Sciatic nerve (tissue), 2 donors: ENCODE measurements at regions not wholly inside any gene's neighbourhood (a gene's known extent, or its start where the extent isn't known, plus 50 kb on each side); places are given as distances from the start of the nearest gene placed in this dataset.
"Not testable (repeated sequence)": the region's sequence is repeated elsewhere in the genome, so short reads cannot be mapped to it uniquely, and the experiment has no call there.

Source experiments
- ATAC-seq: fragments of 200-7000 bp; cut with Tn5 transposase; one replicate; pipeline ENCODE4 v1.9.1; 2020; ENCODE audit warnings: mild to moderate bottlenecking, moderate library complexity
- DNase-seq: peaks from one replicate; pipeline ENCODE4 v3.0.0-alpha.2; 2020; ENCODE audit warnings: low spot score
- intact Hi-C: fragments of 100-400 bp; cut with DNase I; formaldehyde crosslinking; loops from one replicate; pipeline ENCODE4 v1.14.2; 2022
- donor health status: DM: no; HTN: no; CAD: no.
- donor health status: DM: no; HTN: no; CAD: no.

- no peak for ATAC-seq
- DNase-seq: no peak
Observed at GRCh38 chr22:47303161-47303890, 540.9 kb downstream of the TBC1D22A start.

GRCh38 chr22:47302587-47302986 is 540.1 kb downstream of the TBC1D22A start:
- ATAC-seq, DNase-seq, intact Hi-C loops: not testable (repeated sequence)

More at GRCh38 chr22:47303161-47303890, 540.9 kb downstream of the TBC1D22A start:
- intact Hi-C loops: no loop called here

GRCh38 chr22:47301820-47302475 is 539.5 kb downstream of the TBC1D22A start:
- DNase-seq (no peak), ATAC-seq (no peak)
- intact Hi-C loops: no loop called here

- DNase-seq (no peak), ATAC-seq (no peak)
- intact Hi-C loops: no loop called here
Observed at GRCh38 chr22:47300698-47301405, 538.4 kb downstream of the TBC1D22A start.

- ATAC-seq (no peak), DNase-seq (no peak)
- intact Hi-C loops: no loop called here
Observed at GRCh38 chr22:47299863-47300697, 537.6 kb downstream of the TBC1D22A start.

- no peak for DNase-seq
- no peak for ATAC-seq
- intact Hi-C loops: no loop called here
Observed at GRCh38 chr22:47299211-47299862, 536.9 kb downstream of the TBC1D22A start.

- ATAC-seq (no peak), DNase-seq (no peak)
- intact Hi-C loops: no loop called here
Observed at GRCh38 chr22:47298017-47298785, 535.8 kb downstream of the TBC1D22A start.

GRCh38 chr22:47297261-47298016 is 535.0 kb downstream of the TBC1D22A start:
- intact Hi-C loops: no loop called here
- DNase-seq: no peak
- ATAC-seq: no peak

- DNase-seq (no peak), ATAC-seq (no peak)
- intact Hi-C loops: no loop called here
Observed at GRCh38 chr22:47296405-47297260, 534.2 kb downstream of the TBC1D22A start.

- intact Hi-C loops: no loop called here
- DNase-seq (no peak), ATAC-seq (no peak)
Observed at GRCh38 chr22:47295982-47296381, 533.5 kb downstream of the TBC1D22A start.

GRCh38 chr22:47295226-47295901 is 532.9 kb downstream of the TBC1D22A start:
- ATAC-seq (no peak), DNase-seq (no peak)
- intact Hi-C loops: no loop called here

GRCh38 chr22:47294576-47294975 is 532.1 kb downstream of the TBC1D22A start:
- ATAC-seq (no peak), DNase-seq (no peak)
- intact Hi-C loops: no loop called here

GRCh38 chr22:47294222-47294532 is 531.7 kb downstream of the TBC1D22A start:
- intact Hi-C loops: no loop called here
- no peak for DNase-seq
- ATAC-seq: no peak

GRCh38 chr22:47293368-47294221 is 531.1 kb downstream of the TBC1D22A start:
- intact Hi-C loops: no loop called here
- ATAC-seq (no peak), DNase-seq (no peak)
